Renal cortical epithelial cell (primary cell): ENCODE measurements at regions not wholly inside any gene's neighbourhood (a gene's known extent, or its start where the extent isn't known, plus 50 kb on each side); places are given as distances from the start of the nearest gene placed in this dataset.
"Not testable (repeated sequence)": the region's sequence is repeated elsewhere in the genome, so short reads cannot be mapped to it uniquely, and the experiment has no call there.

ENCODE experiments used
- DNase-seq: peaks from one replicate; pipeline ENCODE4 v3.0.0-alpha.2; 2011; ENCODE audit warnings: low read depth

GRCh38 chr11:69904974-69905535 is 85.8 kb upstream of the FGF3 start:
- DNase-seq: no peak

- DNase-seq: no peak
These were observed 86.6 kb upstream of the FGF3 start for GRCh38 chr11:69905611-69906452.

GRCh38 chr11:69906453-69906907 is 87.3 kb upstream of the FGF3 start:
- no peak for DNase-seq

GRCh38 chr11:69907611-69908010 is 88.4 kb upstream of the FGF3 start:
- no peak for DNase-seq

GRCh38 chr11:69908511-69909220 is 89.5 kb upstream of the FGF3 start:
- DNase-seq: no peak

- DNase-seq: no peak
These were observed 90.6 kb upstream of the FGF3 start for GRCh38 chr11:69909561-69910518.

GRCh38 chr11:69910519-69911309 is 91.5 kb upstream of the FGF3 start:
- DNase-seq: no peak

GRCh38 chr11:69911310-69912160 is 92.3 kb upstream of the FGF3 start:
- DNase-seq: no peak

GRCh38 chr11:69912161-69912910 is 93.1 kb upstream of the FGF3 start:
- no peak for DNase-seq

GRCh38 chr11:69912911-69913451 is 93.8 kb upstream of the FGF3 start:
- DNase-seq: no peak

GRCh38 chr11:69913591-69914285 is 94.5 kb upstream of the FGF3 start:
- no peak for DNase-seq

GRCh38 chr11:69914286-69915150 is 95.3 kb upstream of the FGF3 start:
- no peak for DNase-seq

GRCh38 chr11:69915151-69915500 is 95.9 kb upstream of the FGF3 start:
- DNase-seq: no peak

GRCh38 chr11:69915501-69916250 is 96.5 kb upstream of the FGF3 start:
- DNase-seq: peak; percentile 24

GRCh38 chr11:69916251-69916649 is 97.0 kb upstream of the FGF3 start:
- DNase-seq: not testable (repeated sequence)

GRCh38 chr11:69916806-69917387 is 97.7 kb upstream of the FGF3 start:
- DNase-seq: no peak
